Neural progenitor cell (in vitro differentiated cells): ENCODE measurements at regions not wholly inside any gene's neighbourhood (a gene's known extent, or its start where the extent isn't known, plus 50 kb on each side); places are given as distances from the start of the nearest gene placed in this dataset.

Experiments used
- DNase-seq: peaks from one replicate; pipeline ENCODE4 v3.0.0-alpha.2; 2016; ENCODE audit warnings: low spot score
- H2AFZ ChIP-seq: fragments of 200-600 bp; sonication (generic); replicated peaks from 2 replicates; pipeline ENCODE4 v1.6.1; 2016; ENCODE audit warnings: antibody characterized with exemption
- H3F3A ChIP-seq: fragments of 200-600 bp; sonication (generic); 2 replicates; pipeline ENCODE4 v1.6.1; 2016; ENCODE audit warnings: antibody characterized with exemption, low read depth
- H3K27ac ChIP-seq: fragments of 200-600 bp; sonication (generic); 2 replicates; pipeline ENCODE4 v1.5.1; 2016; ENCODE audit warnings: mild to moderate bottlenecking
- H3K27me3 ChIP-seq: fragments of 200-600 bp; sonication (generic); 2 replicates; pipeline ENCODE4 v1.6.1; 2016; ENCODE audit warnings: mild to moderate bottlenecking, moderate library complexity
- H3K36me3 ChIP-seq: fragments of 200-600 bp; sonication (generic); 2 replicates; pipeline ENCODE4 v1.5.1; 2016
- H3K4me1 ChIP-seq: fragments of 200-600 bp; sonication (generic); 2 replicates; pipeline ENCODE4 v1.6.1; 2016; ENCODE audit warnings: mixed run types
- H3K4me2 ChIP-seq: fragments of 200-600 bp; sonication (generic); 2 replicates; pipeline ENCODE4 v1.6.1; 2016
- H3K4me3 ChIP-seq: fragments of 200-600 bp; sonication (generic); 2 replicates; pipeline ENCODE4 v1.5.1; 2016
- H3K79me2 ChIP-seq: fragments of 200-600 bp; sonication (generic); 2 replicates; pipeline ENCODE4 v1.6.1; 2016; ENCODE audit warnings: low read depth
- H3K9ac ChIP-seq: fragments of 200-600 bp; sonication (generic); 2 replicates; pipeline ENCODE4 v1.6.1; 2016
- H3K9me3 ChIP-seq: fragments of 200-600 bp; sonication (generic); 2 replicates; pipeline ENCODE4 v1.5.1; 2016; ENCODE audit warnings: low read depth
- H4K20me1 ChIP-seq: fragments of 200-600 bp; sonication (generic); 2 replicates; pipeline ENCODE4 v1.6.1; 2016; ENCODE audit warnings: low read depth
- H3K27ac Mint-ChIP-seq: 3 replicates; pipeline ENCODE4 v1.8.0; 2021; ENCODE audit warnings: mixed read lengths
- H3K27me3 Mint-ChIP-seq: 2 replicates; pipeline ENCODE4 v1.8.0; 2022; ENCODE audit warnings: low read depth, mild to moderate bottlenecking, inconsistent platforms, moderate library complexity, mixed read lengths; ENCODE audit not compliant: insufficient read depth
- H3K36me3 Mint-ChIP-seq: 3 replicates; pipeline ENCODE4 v1.8.0; 2021; ENCODE audit warnings: mixed read lengths
- H3K4me1 Mint-ChIP-seq: 3 replicates; pipeline ENCODE4 v1.8.0; 2021; ENCODE audit warnings: mixed read lengths
- H3K4me3 Mint-ChIP-seq: 3 replicates; pipeline ENCODE4 v1.8.0; 2021; ENCODE audit warnings: mild to moderate bottlenecking, moderate library complexity, mixed read lengths
- H3K9me3 Mint-ChIP-seq: 3 replicates; pipeline ENCODE4 v1.8.0; 2020; ENCODE audit warnings: mixed read lengths
- EZH2 ChIP-seq: fragments of 200-600 bp; sonication (generic); IDR thresholded peaks from 2 replicates; pipeline ENCODE4 v1.6.1; 2017; ENCODE audit warnings: antibody characterized with exemption, mild to moderate bottlenecking, moderate library complexity
- EZH2phosphoT487 ChIP-seq: fragments of 200-600 bp; sonication (generic); IDR thresholded peaks from 2 replicates; pipeline ENCODE4 v1.6.1; 2017; ENCODE audit warnings: antibody characterized with exemption
- TF ChIP-seq, protein P1 (sequence below): fragments of 200-600 bp; sonication (generic); IDR thresholded peaks from 2 replicates; pipeline ENCODE4 v1.5.1; 2017; ENCODE audit warnings: antibody characterized with exemption, mild to moderate bottlenecking

DNA sequence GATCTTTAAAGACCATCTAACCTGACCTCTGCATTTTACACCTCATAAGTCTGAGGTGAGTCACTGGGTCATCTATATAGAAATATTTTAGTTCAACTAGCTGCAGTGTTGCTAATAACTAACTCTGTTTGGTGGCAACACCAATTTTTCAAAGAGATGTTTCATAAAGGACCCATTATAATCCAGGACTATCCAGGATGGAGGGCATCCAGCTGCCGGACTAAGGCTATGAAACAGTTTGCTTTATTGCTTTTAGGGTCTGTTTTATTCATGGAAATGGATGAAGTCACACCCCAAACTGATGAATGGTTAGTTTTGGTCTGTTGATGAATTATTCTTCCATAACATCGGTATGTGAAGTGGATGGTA, 204.2 kb upstream of the GMDS start:
- Histone ChIP-seq H3K27ac (no peak overlapping the region), H3K4me2 (peak overlapping the region; percentile 85), H3K36me3 (no peaks in the 10 kb centered on the region), H3K4me3 (no peak overlapping the region), H4K20me1 (no peaks in the 10 kb centered on the region), H3K79me2 (no peaks in the 10 kb centered on the region), H3K9ac (no peak overlapping the region), H3K4me1 (no peaks in the 10 kb centered on the region), H3K27me3 (peaks cover 35% of the 10 kb centered on the region), H3F3A (no peaks in the 10 kb centered on the region), H2AFZ (peak overlapping the region; percentile 92), H3K9me3 (no peaks in the 10 kb centered on the region)
- Mint-ChIP-seq H3K4me1 (peaks cover 12% of the 10 kb centered on the region), H3K9me3 (no peaks in the 10 kb centered on the region), H3K4me3 (peak overlapping the region; percentile 17), H3K27me3 (no peaks in the 10 kb centered on the region), H3K27ac (no peak overlapping the region), H3K36me3 (no peaks in the 10 kb centered on the region)
- TF ChIP-seq EZH2 (no peak), EZH2phosphoT487 (no peak)
- TF ChIP-seq, protein P1, sequence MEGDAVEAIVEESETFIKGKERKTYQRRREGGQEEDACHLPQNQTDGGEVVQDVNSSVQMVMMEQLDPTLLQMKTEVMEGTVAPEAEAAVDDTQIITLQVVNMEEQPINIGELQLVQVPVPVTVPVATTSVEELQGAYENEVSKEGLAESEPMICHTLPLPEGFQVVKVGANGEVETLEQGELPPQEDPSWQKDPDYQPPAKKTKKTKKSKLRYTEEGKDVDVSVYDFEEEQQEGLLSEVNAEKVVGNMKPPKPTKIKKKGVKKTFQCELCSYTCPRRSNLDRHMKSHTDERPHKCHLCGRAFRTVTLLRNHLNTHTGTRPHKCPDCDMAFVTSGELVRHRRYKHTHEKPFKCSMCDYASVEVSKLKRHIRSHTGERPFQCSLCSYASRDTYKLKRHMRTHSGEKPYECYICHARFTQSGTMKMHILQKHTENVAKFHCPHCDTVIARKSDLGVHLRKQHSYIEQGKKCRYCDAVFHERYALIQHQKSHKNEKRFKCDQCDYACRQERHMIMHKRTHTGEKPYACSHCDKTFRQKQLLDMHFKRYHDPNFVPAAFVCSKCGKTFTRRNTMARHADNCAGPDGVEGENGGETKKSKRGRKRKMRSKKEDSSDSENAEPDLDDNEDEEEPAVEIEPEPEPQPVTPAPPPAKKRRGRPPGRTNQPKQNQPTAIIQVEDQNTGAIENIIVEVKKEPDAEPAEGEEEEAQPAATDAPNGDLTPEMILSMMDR: no peak
- DNase-seq: no peak

DNA sequence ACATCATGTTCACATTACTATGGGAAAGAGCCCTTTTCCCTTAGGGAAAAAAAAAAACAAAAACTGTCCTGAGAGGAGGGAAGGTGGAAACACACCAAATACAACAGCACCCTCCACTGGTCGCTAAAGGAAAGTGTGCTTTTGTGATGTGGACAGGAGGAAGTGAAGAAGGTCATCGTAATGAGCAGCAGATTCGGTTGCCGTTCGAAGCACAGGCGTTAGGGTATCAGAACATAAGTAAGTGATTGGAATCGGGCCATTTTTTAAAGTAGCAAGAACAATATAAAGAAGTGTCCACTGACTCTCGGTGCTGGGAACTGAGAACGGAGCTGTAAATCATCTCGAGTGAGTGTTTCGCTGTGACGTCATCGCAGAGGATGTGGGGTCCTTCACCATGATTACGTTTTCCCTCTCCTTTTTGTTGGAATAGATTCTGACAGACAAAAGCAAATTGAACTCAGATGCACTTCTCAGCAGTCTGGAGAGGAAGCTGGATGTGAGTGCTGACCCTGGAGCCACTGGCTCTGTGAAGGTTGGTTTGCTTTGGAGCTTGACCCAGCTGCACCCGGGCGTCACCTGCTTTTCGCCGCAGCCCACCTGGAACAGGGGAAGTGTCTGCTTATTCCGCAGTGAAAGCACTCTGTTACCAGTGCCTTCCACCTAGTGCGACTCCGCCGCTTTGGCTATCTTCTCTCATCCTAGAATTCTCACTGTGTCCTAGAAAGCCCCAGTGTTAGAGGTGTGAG, 203.6 kb upstream of the GMDS start:
- H3K4me3 ChIP-seq: peak overlapping the region; percentile 47
- Mint-ChIP-seq H3K4me3 (peak overlapping the region; percentile 77), H3K27ac (no peak overlapping the region), H3K36me3 (no peaks in the 10 kb centered on the region), H3K4me1 (peaks cover 7% of the 10 kb centered on the region), H3K9me3 (no peaks in the 10 kb centered on the region), H3K27me3 (no peaks in the 10 kb centered on the region)
- H3K4me2 ChIP-seq: peak overlapping the region; percentile 85
- no peaks in the 10 kb centered on the region for H3K36me3 ChIP-seq
- H3K4me1 ChIP-seq: no peaks in the 10 kb centered on the region
- no peaks in the 10 kb centered on the region for H3F3A ChIP-seq
- H4K20me1 ChIP-seq: no peaks in the 10 kb centered on the region
- H3K9me3 ChIP-seq: no peaks in the 10 kb centered on the region
- H2AFZ ChIP-seq: peak overlapping the region; percentile 92
- H3K79me2 ChIP-seq: no peaks in the 10 kb centered on the region
- TF ChIP-seq, protein P1: peak; percentile 87
- TF ChIP-seq EZH2phosphoT487 (no peak), EZH2 (peak; percentile 12)
- peak; percentile 82 for DNase-seq
- no peak overlapping the region for H3K27ac ChIP-seq
- H3K9ac ChIP-seq: no peak overlapping the region
- peaks cover 35% of the 10 kb centered on the region for H3K27me3 ChIP-seq

DNA sequence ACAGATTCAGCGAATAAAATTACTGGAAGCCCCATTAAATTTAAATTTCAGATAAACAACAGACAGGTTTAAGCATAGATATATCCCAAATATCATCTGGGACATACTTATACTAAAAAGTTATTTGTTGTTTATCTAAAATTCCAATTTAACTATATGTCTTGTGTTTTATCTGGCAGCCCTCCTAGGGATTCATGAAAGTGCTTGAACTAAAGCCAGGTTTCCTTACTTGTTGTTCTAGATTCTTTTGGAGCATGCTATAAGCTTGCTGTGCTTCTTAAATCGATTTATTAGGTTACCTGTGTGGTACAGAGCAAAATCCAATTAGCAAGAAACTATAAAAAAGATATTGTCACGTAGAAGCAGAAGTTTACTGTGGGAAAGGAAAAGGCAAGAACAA, 202.5 kb upstream of the GMDS start:
- Mint-ChIP-seq H3K27ac (no peak overlapping the region), H3K36me3 (no peaks in the 10 kb centered on the region), H3K4me3 (no peak overlapping the region), H3K4me1 (peaks cover 3% of the 10 kb centered on the region), H3K9me3 (no peaks in the 10 kb centered on the region), H3K27me3 (no peaks in the 10 kb centered on the region)
- peaks cover 35% of the 10 kb centered on the region for H3K27me3 ChIP-seq
- H3K4me1 ChIP-seq: no peaks in the 10 kb centered on the region
- no peaks in the 10 kb centered on the region for H4K20me1 ChIP-seq
- TF ChIP-seq EZH2phosphoT487 (no peak), EZH2 (no peak)
- TF ChIP-seq, protein P1: no peak
- no peaks in the 10 kb centered on the region for H3F3A ChIP-seq
- no peak overlapping the region for H3K27ac ChIP-seq
- no peaks in the 10 kb centered on the region for H3K9me3 ChIP-seq
- H3K4me3 ChIP-seq: no peak overlapping the region
- no peak for DNase-seq
- H2AFZ ChIP-seq: no peak overlapping the region
- H3K9ac ChIP-seq: no peak overlapping the region
- no peaks in the 10 kb centered on the region for H3K36me3 ChIP-seq
- no peak overlapping the region for H3K4me2 ChIP-seq
- H3K79me2 ChIP-seq: no peaks in the 10 kb centered on the region
